H1 (cell line): ENCODE measurements at regions not wholly inside any gene's neighbourhood (a gene's known extent, or its start where the extent isn't known, plus 50 kb on each side); places are given as distances from the start of the nearest gene placed in this dataset.

Experiments used
- CTCF ChIA-PET: fragments of 300-600 bp; sonication (Branson Sonifier 250); formaldehyde crosslinking; loops from one replicate; lab custom pipeline; 2021; ENCODE audit not compliant: partially characterized antibody; lab: Charles Lee
- POLR2A ChIA-PET: fragments of 300-600 bp; sonication (Branson Sonifier 250); formaldehyde crosslinking; loops from one replicate; lab custom pipeline; 2021; ENCODE audit warnings: inconsistent platforms; ENCODE audit not compliant: partially characterized antibody; lab: Charles Lee
- DNase-seq, 2 experiments: peaks; one replicate each; pipeline versions ENCODE4 v3.0.0 to v3.0.0-alpha.2; 2010 to 2022; ENCODE audit warnings: low spot score in 2 of 2, low read depth in 1 of 2, mixed read lengths in 1 of 2
- FAIRE-seq: peaks from 2 replicates; lab custom pipeline; 2011; peaks lifted over from hg19 to GRCh38; lab: Jason Lieb, UNC
- H2AFZ ChIP-seq: 2 replicates; pipeline ENCODE4 v1.8.1; 2012; ENCODE audit warnings: low read length, inconsistent platforms
- H2AK5ac ChIP-seq: 2 replicates; pipeline ENCODE4 v1.6.1; 2013; ENCODE audit warnings: low read depth, low read length
- H2BK120ac ChIP-seq: replicated peaks from 2 replicates; pipeline ENCODE3; 2013; ENCODE audit warnings: low read depth, low read length, inconsistent platforms
- H2BK12ac ChIP-seq: 2 replicates; pipeline ENCODE4 v1.6.1; 2013; ENCODE audit warnings: low read depth, low read length
- H2BK15ac ChIP-seq: 2 replicates; pipeline ENCODE4 v1.6.1; 2013; ENCODE audit warnings: low read length
- H2BK20ac ChIP-seq: 2 replicates; pipeline ENCODE4 v1.6.1; 2013; ENCODE audit warnings: low read length
- H2BK5ac ChIP-seq: 2 replicates; pipeline ENCODE4 v1.6.1; 2013; ENCODE audit warnings: low read depth, low read length
- H3K14ac ChIP-seq: 2 replicates; pipeline ENCODE4 v1.6.1; 2013; ENCODE audit warnings: inconsistent platforms; ENCODE audit not compliant: insufficient read length
- H3K18ac ChIP-seq: 2 replicates; pipeline ENCODE4 v1.6.1; 2013; ENCODE audit warnings: low read length; ENCODE audit errors: extremely low read depth
- H3K23ac ChIP-seq: 2 replicates; pipeline ENCODE4 v1.6.1; 2013; ENCODE audit warnings: inconsistent platforms; ENCODE audit not compliant: insufficient read length
- H3K23me2 ChIP-seq: 2 replicates; pipeline ENCODE4 v1.6.1; 2013; ENCODE audit warnings: low read depth, low read length
- H3K27ac ChIP-seq: 2 replicates; pipeline ENCODE4 v1.6.1; 2011; ENCODE audit warnings: low read depth, low read length, inconsistent platforms
- H3K27me3 ChIP-seq, 4 experiments: replicated peaks in 1 of 4; 1 replicate in 1 of 4; 2 replicates in 3 of 4; pipeline versions ENCODE4 v1.6.1 to v1.8.1; 2011 to 2013; ENCODE audit warnings: low read length in 3 of 4, mild to moderate bottlenecking in 3 of 4, inconsistent platforms in 2 of 4, mixed read lengths in 2 of 4, moderate library complexity in 1 of 4; ENCODE audit not compliant: control insufficient read depth in 3 of 4, insufficient read depth in 3 of 4; ENCODE audit errors: extremely low read depth in 1 of 4
- H3K36me3 ChIP-seq, 4 experiments: 2 replicates each; pipeline versions ENCODE4 v1.6.1 to v1.8.1; 2011 to 2013; ENCODE audit warnings: mild to moderate bottlenecking in 4 of 4, low read length in 3 of 4, moderate library complexity in 2 of 4, control low read depth in 1 of 4, inconsistent platforms in 1 of 4; ENCODE audit not compliant: insufficient read depth in 4 of 4, control insufficient read depth in 2 of 4
- H3K4ac ChIP-seq: replicated peaks from 2 replicates; pipeline ENCODE3; 2013; ENCODE audit warnings: low read length, low read depth, mixed read lengths, inconsistent platforms; ENCODE audit not compliant: insufficient read length
- H3K4me1 ChIP-seq, 4 experiments: replicated peaks in 1 of 4; 1 replicate in 1 of 4; 2 replicates in 3 of 4; pipeline versions ENCODE4 v1.6.1 to v1.8.1; 2011 to 2013; ENCODE audit warnings: low read length in 3 of 4, inconsistent platforms in 2 of 4, mixed read lengths in 1 of 4; ENCODE audit not compliant: insufficient read depth in 4 of 4, control insufficient read depth in 3 of 4
- H3K4me2 ChIP-seq, 2 experiments: 2 replicates each; pipeline versions ENCODE4 v1.6.1 to v1.8.1; 2011 to 2013; ENCODE audit warnings: low read depth in 2 of 2, low read length in 2 of 2, control low read depth in 1 of 2, inconsistent platforms in 1 of 2, mild to moderate bottlenecking in 1 of 2; ENCODE audit not compliant: insufficient read depth in 1 of 2
- H3K4me3 ChIP-seq, 4 experiments: fragments of 200-600, 300-600 bp in 1 of 4; sonication (generic), shearing (Covaris generic), sonication (Bioruptor Twin) in 1 of 4; 2 replicates each; pipeline versions ENCODE4 v1.5.1 to v1.8.1; 2011 to 2016; ENCODE audit warnings: low read length in 4 of 4, low read depth in 3 of 4, control low read depth in 2 of 4, inconsistent platforms in 2 of 4, mild to moderate bottlenecking in 2 of 4, mixed read lengths in 1 of 4, moderate library complexity in 1 of 4; ENCODE audit not compliant: insufficient read depth in 2 of 4; ENCODE audit errors: extremely low read depth in 1 of 4
- H3K56ac ChIP-seq: replicated peaks from 2 replicates; pipeline ENCODE3; 2013; ENCODE audit warnings: low read depth, mild to moderate bottlenecking, mixed read lengths, low read length, inconsistent platforms; ENCODE audit not compliant: insufficient read length
- H3K79me1 ChIP-seq: 2 replicates; pipeline ENCODE4 v1.6.1; 2013; ENCODE audit warnings: low read depth, low read length, control low read depth
- H3K79me2 ChIP-seq, 2 experiments: 2 replicates each; pipeline versions ENCODE4 v1.6.1 to v1.8.1; 2012 to 2013; ENCODE audit warnings: low read length in 2 of 2, mild to moderate bottlenecking in 2 of 2, inconsistent platforms in 1 of 2; ENCODE audit not compliant: insufficient read depth in 2 of 2, control insufficient read depth in 1 of 2
- H3K9ac ChIP-seq, 4 experiments: replicated peaks in 1 of 4; 1 replicate in 1 of 4; 2 replicates in 3 of 4; pipeline versions ENCODE4 v1.6.1 to v1.8.1; 2011 to 2013; ENCODE audit warnings: low read depth in 3 of 4, low read length in 3 of 4, control low read depth in 2 of 4, mild to moderate bottlenecking in 2 of 4, moderate library complexity in 2 of 4, inconsistent platforms in 1 of 4; ENCODE audit errors: extremely low read depth in 1 of 4
- H3K9me3 ChIP-seq, 2 experiments: 2 replicates each; pipeline versions ENCODE4 v1.6.1 to v1.8.1; 2012 to 2013; ENCODE audit warnings: mild to moderate bottlenecking in 2 of 2, moderate library complexity in 2 of 2, control low read depth in 1 of 2, inconsistent platforms in 1 of 2, low read depth in 1 of 2, low read length in 1 of 2, mixed read lengths in 1 of 2; ENCODE audit not compliant: insufficient read depth in 2 of 2
- H4K20me1 ChIP-seq, 2 experiments: replicated peaks in 1 of 2; 2 replicates each; pipeline versions ENCODE3 to v1.8.1; 2011 to 2013; ENCODE audit warnings: inconsistent platforms in 2 of 2, low read length in 2 of 2, mild to moderate bottlenecking in 1 of 2; ENCODE audit not compliant: insufficient read depth in 2 of 2, control insufficient read depth in 1 of 2
- H4K5ac ChIP-seq: 2 replicates; pipeline ENCODE4 v1.6.1; 2013; ENCODE audit warnings: low read length, low read depth, mixed read lengths, inconsistent platforms; ENCODE audit not compliant: insufficient read length
- H4K8ac ChIP-seq: 2 replicates; pipeline ENCODE4 v1.8.0; 2013; ENCODE audit warnings: mild to moderate bottlenecking, moderate library complexity, low read length, inconsistent platforms; ENCODE audit not compliant: insufficient read depth; ENCODE audit errors: extremely low read depth
- H4K91ac ChIP-seq: replicated peaks from 2 replicates; pipeline ENCODE3; 2013; ENCODE audit warnings: low read length, mixed read lengths, inconsistent platforms; ENCODE audit not compliant: insufficient read length
- ASH2L ChIP-seq: fragments of 200-600, 300-600 bp; sonication (generic); IDR thresholded peaks from one replicate; pipeline ENCODE4 v1.7.1; 2017; ENCODE audit warnings: low read length
- CBX8 ChIP-seq: fragments of 300-800, 300-1000 bp; sonication (generic); IDR thresholded peaks from 2 replicates; pipeline ENCODE4 v1.7.1; 2016; ENCODE audit warnings: low read depth, low read length, borderline replicate concordance
- EZH2 ChIP-seq: fragments of 200-600 bp; sonication (generic); IDR thresholded peaks from 2 replicates; pipeline ENCODE4 v1.7.1; 2012; ENCODE audit warnings: low read depth, mild to moderate bottlenecking, moderate library complexity, low read length, inconsistent platforms; ENCODE audit not compliant: severe bottlenecking
- NANOG ChIP-seq: IDR thresholded peaks from 2 replicates; pipeline ENCODE4 v1.6.1; 2011; ENCODE audit warnings: low read length, low read depth, mild to moderate bottlenecking, inconsistent platforms; ENCODE audit not compliant: insufficient read depth, poor library complexity, severe bottlenecking
- RAD21 ChIP-seq, 2 experiments: IDR thresholded peaks in 1 of 2; conservative IDR thresholded peaks in 1 of 2; 2 replicates each; pipeline ENCODE4 v1.6.1; 2011; ENCODE audit warnings: low read depth in 2 of 2, low read length in 2 of 2, improper control_type of control experiment in 1 of 2, inconsistent platforms in 1 of 2, mild to moderate bottlenecking in 1 of 2, moderate library complexity in 1 of 2
- WGBS, 2 experiments: shearing (Covaris generic) in 1 of 2; methylation state at CpG; one replicate each; pipeline versions ENCODE4 v1.1.6 to v1.1.7; 2013 to 2015; ENCODE audit warnings: low lambda C conversion rate in 2 of 2, mixed read lengths in 2 of 2, inconsistent platforms in 1 of 2, low coverage in 1 of 2, missing lambda C conversion rate in 1 of 2; ENCODE audit not compliant: insufficient replicate concordance in 2 of 2, insufficient coverage in 1 of 2, insufficient read length in 1 of 2; ENCODE audit errors: extremely low coverage in 1 of 2, missing lambda C conversion rate in 1 of 2; 5-methylcytosine and 5-hydroxymethylcytosine counted together

DNA sequence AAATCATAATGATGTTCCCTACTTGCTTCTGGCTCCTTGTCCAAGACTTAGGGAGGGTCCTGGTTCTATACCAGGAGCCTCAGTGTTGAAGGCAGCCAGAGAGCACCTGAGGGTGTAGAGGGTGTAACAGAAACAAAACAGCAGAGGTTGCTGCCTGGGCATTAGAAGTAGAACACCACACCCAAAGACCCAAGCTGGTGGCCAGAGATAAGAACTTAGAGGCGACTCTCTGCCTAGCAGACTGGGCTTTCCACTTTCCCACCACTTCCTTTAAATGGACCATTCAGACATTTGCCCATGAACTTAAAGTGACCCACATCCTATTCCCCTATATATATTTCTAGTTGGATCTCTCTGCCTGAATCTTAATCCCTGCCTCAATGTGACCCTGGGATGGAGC is 189.8 kb downstream of the KLF13 start:
- Histone ChIP-seq H2BK120ac (no peak overlapping the region), H2AK5ac (no peak overlapping the region), H3K36me3 (no peaks in the 10 kb centered on the region), H4K8ac (no peak overlapping the region), H3K27ac (no peak overlapping the region), H2BK12ac (no peak overlapping the region), H3K14ac (no peak overlapping the region), H3K23ac (no peak overlapping the region), H2BK15ac (no peak overlapping the region), H3K18ac (no peak overlapping the region), H3K4me2 (no peak overlapping the region), H2AFZ (no peak overlapping the region), H4K20me1 (peaks cover 0 to 2% of the 10 kb centered on the region in 2 experiments), H3K4ac (no peak overlapping the region), H3K27me3 (no peaks in the 10 kb centered on the region), H3K9ac (no peak overlapping the region), H3K23me2 (peaks cover 3% of the 10 kb centered on the region; the same call in 1 of the 2 replicates), H3K9me3 (no peaks in the 10 kb centered on the region), H3K56ac (no peak overlapping the region), H3K4me3 (no peak overlapping the region), H4K5ac (no peak overlapping the region), H3K4me1 (no peaks in the 10 kb centered on the region), H4K91ac (no peak overlapping the region), H2BK5ac (no peak overlapping the region), H3K79me2 (no peaks in the 10 kb centered on the region), H2BK20ac (no peak overlapping the region), H3K79me1 (no peaks in the 10 kb centered on the region)
- DNase-seq = no peak
- CTCF ChIA-PET = interaction anchor here (1.0 kb wide), 1 partner anchor 14 kb away, joined by 3 read pairs; no protein-coding TSS in a partner anchor
- FAIRE-seq = no peak
- 91% methylated on average over 1 of the region's 1 CpG; no CpG with 5 or more reads in 1 of the 2 experiments for WGBS, 2 experiments
- POLR2A ChIA-PET = no interaction called here
- TF ChIP-seq RAD21 (IDR thresholded peaks at IDR 0.05 in 1 of 2, conservative IDR thresholded peaks at IDR 0.05 in 1 of 2; ENCODE audit: low read depth in 2 of 2, low read length in 2 of 2) (no peak), CBX8 (no peak), EZH2 (no peak), ASH2L (no peak), NANOG (no peak)
